IMR-90 (cell line): ENCODE measurements at regions not wholly inside any gene's neighbourhood (a gene's known extent, or its start where the extent isn't known, plus 50 kb on each side); places are given as distances from the start of the nearest gene placed in this dataset.

ENCODE experiments used
- CTCF ChIP-seq: conservative IDR thresholded peaks from 2 replicates; pipeline ENCODE4 v1.5.1; 2012; ENCODE audit warnings: mild to moderate bottlenecking, low read depth, low read length, improper control_type of control experiment
- NFE2L2 ChIP-seq: fragments of 150-350 bp; IDR thresholded peaks from 2 replicates; pipeline ENCODE4 v1.6.1; 2016; ENCODE audit warnings: low read depth, mild to moderate bottlenecking, low read length

GRCh38 chr4:91830681-91831395, 472.9 kb upstream of the GRID2 start:
- TF ChIP-seq NFE2L2: no peak
- TF ChIP-seq CTCF: no peak
